GM12891 (cell line): ENCODE measurements at regions not wholly inside any gene's neighbourhood (a gene's known extent, or its start where the extent isn't known, plus 50 kb on each side); places are given as distances from the start of the nearest gene placed in this dataset.
"Not testable (repeated sequence)": the region's sequence is repeated elsewhere in the genome, so short reads cannot be mapped to it uniquely, and the experiment has no call there.

Experiments
- DNase-seq: peaks from one replicate; pipeline ENCODE4 v3.0.0; 2011; ENCODE audit warnings: low spot score; ENCODE audit not compliant: insufficient read length
- FAIRE-seq: peaks from 2 replicates; lab custom pipeline; 2011; peaks lifted over from hg19 to GRCh38; lab: Jason Lieb, UNC
- PAX5 ChIP-seq: IDR thresholded peaks from 2 replicates; pipeline ENCODE4 v1.6.1; 2011; ENCODE audit warnings: low read length, moderate library complexity, mild to moderate bottlenecking; ENCODE audit not compliant: insufficient read depth, severe bottlenecking
- POLR2A ChIP-seq: IDR thresholded peaks from 2 replicates; pipeline ENCODE4 v1.6.1; 2011; ENCODE audit warnings: low read depth, low read length, control low read depth
- POLR2AphosphoS5 ChIP-seq: IDR thresholded peaks from 2 replicates; pipeline ENCODE4 v1.6.1; 2011; ENCODE audit warnings: low read depth, low read length, control low read depth
- POU2F2 ChIP-seq: IDR thresholded peaks from 2 replicates; pipeline ENCODE4 v1.6.1; 2011; ENCODE audit warnings: low read depth, mild to moderate bottlenecking, control low read depth, low read length, moderate library complexity
- SPI1 ChIP-seq: IDR thresholded peaks from 2 replicates; pipeline ENCODE4 v1.6.1; 2011; ENCODE audit warnings: low read depth, low read length, control low read depth
- TAF1 ChIP-seq: IDR thresholded peaks from 2 replicates; pipeline ENCODE4 v1.6.1; 2011; ENCODE audit warnings: low read depth, low read length, control low read depth

DNA sequence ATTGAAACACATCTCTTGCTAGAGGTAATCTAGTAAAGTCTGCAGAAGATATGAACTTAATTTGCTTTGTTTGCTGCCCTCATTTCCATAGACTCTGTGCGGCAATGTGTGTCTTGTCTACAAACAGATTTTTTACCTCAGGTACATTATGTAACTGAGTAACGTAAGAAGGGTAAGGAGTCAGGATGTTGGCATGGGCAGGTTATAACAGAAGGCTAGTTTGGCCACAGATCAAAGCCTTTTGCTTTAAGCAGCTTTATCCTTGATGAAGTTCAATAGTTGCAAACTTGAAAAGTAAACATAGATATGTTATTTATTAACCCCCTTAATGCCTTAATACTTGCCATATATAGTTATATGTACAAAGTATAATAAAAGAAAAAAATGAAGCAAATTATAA is 391.6 kb upstream of the FKBP1C start:
- DNase-seq (no peak), FAIRE-seq (no peak)
- no peak for TF ChIP-seq TAF1
- no peak for TF ChIP-seq SPI1
- TF ChIP-seq POLR2A = no peak
- no peak for TF ChIP-seq POLR2AphosphoS5
- no peak for TF ChIP-seq POU2F2
- no peak for TF ChIP-seq PAX5

GRCh38 chr6:62808565-62809293 is 402.5 kb upstream of the FKBP1C start:
- FAIRE-seq (no peak), DNase-seq (no peak)
- TF ChIP-seq POLR2AphosphoS5 = no peak
- TF ChIP-seq SPI1 = no peak
- TF ChIP-seq POU2F2 = no peak
- no peak for TF ChIP-seq PAX5
- TF ChIP-seq TAF1 = no peak
- TF ChIP-seq POLR2A = no peak

GRCh38 chr6:62805431-62805830 is 405.8 kb upstream of the FKBP1C start:
- no peak for TF ChIP-seq POLR2AphosphoS5
- no peak for TF ChIP-seq TAF1
- TF ChIP-seq POU2F2 = no peak
- no peak for TF ChIP-seq POLR2A
- TF ChIP-seq PAX5 = no peak
- no peak for TF ChIP-seq SPI1
- FAIRE-seq (no peak), DNase-seq (no peak)

DNA sequence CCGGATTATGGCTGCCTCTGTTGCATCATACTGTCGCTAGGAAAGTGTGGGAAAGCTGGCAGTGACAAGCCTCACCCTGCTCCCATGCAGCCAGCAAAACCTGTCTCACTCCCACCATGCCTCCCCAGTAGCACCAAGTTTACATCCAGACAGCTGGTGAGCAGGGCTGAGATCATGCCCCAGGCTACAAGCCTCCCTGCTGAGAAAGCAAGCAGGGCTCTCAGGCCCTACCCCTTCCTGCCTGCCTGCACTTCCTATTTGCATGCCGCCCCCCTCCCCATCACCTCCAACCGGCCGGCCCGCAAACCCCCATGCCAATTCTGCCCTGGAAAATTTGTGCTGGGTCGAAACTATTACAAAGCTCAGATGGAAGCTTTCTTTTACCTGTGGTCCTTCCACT is 408.2 kb upstream of the FKBP1C start:
- DNase-seq (no peak), FAIRE-seq (no peak)
- TF ChIP-seq POLR2AphosphoS5 (no peak), PAX5 (no peak)

GRCh38 chr6:62797190-62797589 is 414.1 kb upstream of the FKBP1C start:
- no peak for TF ChIP-seq TAF1
- no peak for TF ChIP-seq POLR2A
- TF ChIP-seq POLR2AphosphoS5 = no peak
- no peak for TF ChIP-seq POU2F2
- TF ChIP-seq PAX5 = no peak
- TF ChIP-seq SPI1 = no peak
- no peak for DNase-seq
- no peak for FAIRE-seq

DNA sequence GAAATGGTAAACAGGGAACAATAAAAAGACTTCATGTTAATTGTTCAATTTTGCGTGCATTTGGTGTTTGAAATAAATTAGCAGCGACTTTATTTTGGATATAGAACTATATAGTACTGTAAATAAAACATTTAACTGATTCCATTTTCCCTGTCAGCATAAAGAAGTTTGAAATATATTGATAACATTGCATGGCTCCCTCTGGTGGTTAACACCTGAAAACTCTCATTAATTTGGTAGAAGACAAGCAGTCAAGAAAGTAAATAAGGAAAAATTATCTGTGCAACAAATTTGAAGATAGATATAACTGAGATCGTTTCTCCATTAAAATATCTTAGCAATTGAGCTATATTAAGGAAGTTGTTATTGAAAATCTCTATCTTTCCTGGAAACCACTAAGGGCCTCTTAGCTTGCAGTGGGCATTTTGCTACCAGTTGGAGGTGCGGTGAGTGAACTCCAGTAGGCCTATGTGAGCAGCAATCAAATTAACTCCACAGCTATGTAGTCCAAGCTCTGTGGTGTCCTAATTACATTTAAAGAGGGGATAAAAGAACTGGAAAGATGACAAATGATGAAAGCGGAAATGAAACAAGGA is 435.7 kb upstream of the FKBP1C start:
- no peak for FAIRE-seq
- no peak for TF ChIP-seq POU2F2
- no peak for TF ChIP-seq POLR2AphosphoS5
- no peak for TF ChIP-seq SPI1
- no peak for TF ChIP-seq TAF1
- TF ChIP-seq PAX5 = no peak
- TF ChIP-seq POLR2A = no peak
- no peak for DNase-seq

- DNase-seq, FAIRE-seq: not testable (repeated sequence)
Measured at GRCh38 chr6:62766174-62766573, 445.1 kb upstream of the FKBP1C start.

- no peak for FAIRE-seq
- DNase-seq = no peak
- TF ChIP-seq POLR2A = no peak
- no peak for TF ChIP-seq POU2F2
- TF ChIP-seq POLR2AphosphoS5 = no peak
- TF ChIP-seq SPI1 = no peak
Measured at GRCh38 chr6:62764841-62765240, 446.4 kb upstream of the FKBP1C start.

GRCh38 chr6:62763125-62763912 is 447.9 kb upstream of the FKBP1C start:
- no peak for DNase-seq
- FAIRE-seq = no peak
- no peak for TF ChIP-seq TAF1
- TF ChIP-seq PAX5 = no peak
- no peak for TF ChIP-seq POLR2A
- TF ChIP-seq POU2F2 = no peak
- no peak for TF ChIP-seq SPI1
- no peak for TF ChIP-seq POLR2AphosphoS5

DNA sequence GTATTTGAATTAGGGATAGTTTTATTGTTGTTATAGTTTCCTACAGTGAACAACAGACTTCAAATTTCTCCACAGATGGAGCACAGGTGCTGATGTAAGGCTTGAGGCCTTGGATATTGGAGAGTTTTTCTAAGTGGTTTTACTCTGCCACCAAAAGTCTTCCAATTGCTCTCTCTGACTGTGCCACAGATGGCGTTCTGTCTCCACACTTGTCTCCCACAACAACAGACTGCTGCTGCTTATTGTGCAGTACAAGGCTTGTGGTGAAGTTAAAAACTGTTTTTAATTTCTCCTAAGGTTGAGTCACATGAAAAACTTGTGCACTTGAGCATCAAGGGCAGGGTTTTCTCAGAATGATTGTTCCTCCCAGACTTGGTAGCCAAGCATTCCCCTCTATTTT is 460.9 kb upstream of the KHDRBS2 start:
- FAIRE-seq = no peak
- DNase-seq = no peak
- TF ChIP-seq SPI1 (no peak), TAF1 (no peak), POU2F2 (no peak), POLR2AphosphoS5 (no peak), PAX5 (no peak), POLR2A (no peak)
